ENCODE measurements at regions not wholly inside any gene's neighbourhood (a gene's known extent, or its start where the extent isn't known, plus 50 kb on each side); places are given as distances from the start of the nearest gene placed in this dataset.

- no peak for TF ChIP-seq CTCF (IDR thresholded peaks at IDR 0.05; ENCODE audit: low read depth, low read length)
- no peak overlapping the region for H3K4me3 ChIP-seq (ENCODE audit: low read depth, low read length)
- DNase-seq (ENCODE audit: low read depth) = no peak
Measured at GRCh38 chr10:84571146-84571545, 242.8 kb downstream of the CCSER2 start.

GRCh38 chr10:84574102-84574501, 245.7 kb downstream of the CCSER2 start:
- no peak for DNase-seq (ENCODE audit: low read depth)
- H3K4me3 ChIP-seq (ENCODE audit: low read depth, low read length) = no peak overlapping the region
- no peak for TF ChIP-seq CTCF (IDR thresholded peaks at IDR 0.05; ENCODE audit: low read depth, low read length)

DNA sequence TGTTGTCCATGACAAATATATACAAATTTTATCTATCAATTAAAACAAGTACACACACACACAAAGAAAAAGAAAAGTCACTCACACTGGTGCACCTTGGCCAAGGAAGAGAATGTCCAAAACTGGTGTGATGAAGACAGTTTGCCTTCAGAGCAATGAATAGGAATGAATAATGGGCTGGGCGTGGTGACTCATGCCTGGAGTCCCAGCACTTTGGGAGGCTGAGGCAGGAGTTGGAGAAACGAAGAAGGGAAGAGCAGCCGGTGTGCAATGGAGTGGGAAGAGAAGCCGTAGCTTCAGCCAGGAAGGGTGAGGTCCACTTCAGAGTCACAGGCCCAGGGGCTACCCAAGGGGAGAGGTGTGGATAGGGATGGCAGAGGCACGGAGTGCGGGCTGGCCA, 253.6 kb downstream of the CCSER2 start:
- no peak for DNase-seq (ENCODE audit: low read depth)
- TF ChIP-seq MAX (IDR thresholded peaks at IDR 0.05; ENCODE audit: low read depth, low read length) = no peak
- no peak for TF ChIP-seq CTCF (IDR thresholded peaks at IDR 0.05; ENCODE audit: low read depth, low read length)
- no peak for TF ChIP-seq POLR2A (IDR thresholded peaks at IDR 0.05; ENCODE audit: extremely low read depth, insufficient read length)
- no peak for TF ChIP-seq MYC (IDR thresholded peaks at IDR 0.05; ENCODE audit: low read depth, low read length)
- no peak overlapping the region for H3K4me3 ChIP-seq (ENCODE audit: low read depth, low read length)

GRCh38 chr10:84583501-84583900, 255.1 kb downstream of the CCSER2 start:
- H3K4me3 ChIP-seq (ENCODE audit: low read depth, low read length) = no peak overlapping the region
- TF ChIP-seq MYC (IDR thresholded peaks at IDR 0.05; ENCODE audit: low read depth, low read length) (no peak), POLR2A (IDR thresholded peaks at IDR 0.05; ENCODE audit: extremely low read depth, insufficient read length) (no peak), CTCF (IDR thresholded peaks at IDR 0.05; ENCODE audit: low read depth, low read length) (no peak), MAX (IDR thresholded peaks at IDR 0.05; ENCODE audit: low read depth, low read length) (no peak)
- no peak for DNase-seq (ENCODE audit: low read depth)

- H3K4me3 ChIP-seq (ENCODE audit: low read depth, low read length) = no peak overlapping the region
- TF ChIP-seq POLR2A (IDR thresholded peaks at IDR 0.05; ENCODE audit: extremely low read depth, insufficient read length) = no peak
- TF ChIP-seq MAX (IDR thresholded peaks at IDR 0.05; ENCODE audit: low read depth, low read length) = no peak
- TF ChIP-seq CTCF (IDR thresholded peaks at IDR 0.05; ENCODE audit: low read depth, low read length) = no peak
- TF ChIP-seq MYC (IDR thresholded peaks at IDR 0.05; ENCODE audit: low read depth, low read length) = no peak
- no peak for DNase-seq (ENCODE audit: low read depth)
Measured at GRCh38 chr10:84587789-84588188, 259.4 kb downstream of the CCSER2 start.

- no peak for DNase-seq (ENCODE audit: low read depth)
- TF ChIP-seq MYC (IDR thresholded peaks at IDR 0.05; ENCODE audit: low read depth, low read length) (no peak), POLR2A (IDR thresholded peaks at IDR 0.05; ENCODE audit: extremely low read depth, insufficient read length) (no peak), MAX (IDR thresholded peaks at IDR 0.05; ENCODE audit: low read depth, low read length) (no peak), CTCF (IDR thresholded peaks at IDR 0.05; ENCODE audit: low read depth, low read length) (no peak)
- no peak overlapping the region for H3K4me3 ChIP-seq (ENCODE audit: low read depth, low read length)
Measured at GRCh38 chr10:84588426-84588825, 260.0 kb downstream of the CCSER2 start.
